GM10248 (cell line): ENCODE measurements at regions not wholly inside any gene's neighbourhood (a gene's known extent, or its start where the extent isn't known, plus 50 kb on each side); places are given as distances from the start of the nearest gene placed in this dataset.

Experiments used
- CTCF ChIA-PET: fragments of 300-600 bp; sonication (Branson Sonifier 250); formaldehyde crosslinking; extraction: SDS; loops from one replicate; lab custom pipeline; 2021; ENCODE audit warnings: antibody characterized with exemption; lab: Yijun Ruan, JAX
- POLR2A ChIA-PET: fragments of 350-650 bp; sonication (Branson Sonifier 250); formaldehyde crosslinking; extraction: SDS; loops from one replicate; lab custom pipeline; 2020; ENCODE audit warnings: antibody characterized with exemption; lab: Yijun Ruan, JAX
- DNase-seq: peaks from one replicate; pipeline ENCODE4 v3.0.0; 2012; ENCODE audit errors: extremely low spot score
- TF ChIP-seq, protein P1 (sequence below): IDR thresholded peaks from 2 replicates; pipeline ENCODE4 v1.5.1; 2012; ENCODE audit warnings: mild to moderate bottlenecking, low read depth; ENCODE audit errors: extremely low read depth, missing control alignments, control extremely low read depth

DNA sequence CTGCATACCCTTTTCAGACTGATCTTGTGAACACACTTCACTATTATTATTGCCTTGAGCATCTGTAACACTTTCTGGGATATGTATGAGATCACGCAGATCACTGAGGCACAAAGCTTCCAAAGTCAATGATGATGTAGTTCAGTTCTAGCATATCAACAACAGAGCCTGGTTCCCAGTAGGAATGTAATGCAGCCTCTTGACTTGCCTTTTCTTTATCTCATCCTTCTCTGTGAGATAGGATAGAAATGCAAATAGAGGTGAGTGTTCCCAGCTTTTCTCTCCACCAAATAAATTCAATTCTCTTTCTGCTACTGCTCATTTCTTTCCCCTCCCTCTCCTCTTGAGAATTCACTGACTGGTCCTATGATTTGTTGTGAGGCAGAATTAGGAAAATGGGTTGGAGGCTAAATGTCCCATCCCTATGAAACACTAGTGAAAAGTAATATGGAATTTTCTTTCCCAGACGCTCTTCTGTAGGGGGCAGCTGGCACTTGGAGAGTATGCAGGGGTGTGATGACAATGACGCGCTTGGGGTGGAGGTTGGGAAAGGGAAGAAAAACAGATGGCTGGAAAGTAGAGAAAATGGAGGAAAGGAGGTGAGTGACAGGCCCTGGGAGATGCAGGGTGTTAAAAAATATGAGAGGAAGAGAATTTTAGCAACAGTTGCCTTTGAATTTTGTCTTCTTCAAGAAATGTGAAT, 96.0 kb upstream of the TMTC1 start:
- POLR2A ChIA-PET, result no interaction called here
- no peak for DNase-seq
- TF ChIP-seq, protein P1, sequence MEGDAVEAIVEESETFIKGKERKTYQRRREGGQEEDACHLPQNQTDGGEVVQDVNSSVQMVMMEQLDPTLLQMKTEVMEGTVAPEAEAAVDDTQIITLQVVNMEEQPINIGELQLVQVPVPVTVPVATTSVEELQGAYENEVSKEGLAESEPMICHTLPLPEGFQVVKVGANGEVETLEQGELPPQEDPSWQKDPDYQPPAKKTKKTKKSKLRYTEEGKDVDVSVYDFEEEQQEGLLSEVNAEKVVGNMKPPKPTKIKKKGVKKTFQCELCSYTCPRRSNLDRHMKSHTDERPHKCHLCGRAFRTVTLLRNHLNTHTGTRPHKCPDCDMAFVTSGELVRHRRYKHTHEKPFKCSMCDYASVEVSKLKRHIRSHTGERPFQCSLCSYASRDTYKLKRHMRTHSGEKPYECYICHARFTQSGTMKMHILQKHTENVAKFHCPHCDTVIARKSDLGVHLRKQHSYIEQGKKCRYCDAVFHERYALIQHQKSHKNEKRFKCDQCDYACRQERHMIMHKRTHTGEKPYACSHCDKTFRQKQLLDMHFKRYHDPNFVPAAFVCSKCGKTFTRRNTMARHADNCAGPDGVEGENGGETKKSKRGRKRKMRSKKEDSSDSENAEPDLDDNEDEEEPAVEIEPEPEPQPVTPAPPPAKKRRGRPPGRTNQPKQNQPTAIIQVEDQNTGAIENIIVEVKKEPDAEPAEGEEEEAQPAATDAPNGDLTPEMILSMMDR, result no peak
- CTCF ChIA-PET, result interaction anchor here (0.8 to 1.9 kb wide), 2 partner anchors 10 to 20 kb away, joined by 3 to 8 read pairs; no protein-coding TSS in a partner anchor

DNA sequence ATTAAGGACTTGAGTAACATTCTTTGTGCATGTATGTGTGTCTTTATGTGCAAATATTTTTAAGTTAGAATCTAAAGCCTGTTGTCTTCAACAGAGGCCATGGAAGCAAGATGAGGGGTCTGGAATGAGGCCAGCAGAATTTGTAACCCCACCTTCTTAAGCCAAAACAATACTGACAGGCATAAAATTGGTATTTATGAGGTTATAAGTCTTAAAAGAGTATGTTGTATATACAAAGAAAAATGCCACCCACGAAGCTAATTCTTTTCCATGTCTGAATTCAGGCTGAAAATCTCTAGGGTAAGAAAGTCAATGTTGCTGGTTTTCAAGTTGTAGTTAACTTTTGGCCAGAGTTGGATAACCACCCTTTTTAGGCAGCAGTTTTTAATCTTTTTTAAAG, 86.2 kb upstream of the TMTC1 start:
- no peak for DNase-seq
- CTCF ChIA-PET, result no interaction called here
- POLR2A ChIA-PET, result no interaction called here

DNA sequence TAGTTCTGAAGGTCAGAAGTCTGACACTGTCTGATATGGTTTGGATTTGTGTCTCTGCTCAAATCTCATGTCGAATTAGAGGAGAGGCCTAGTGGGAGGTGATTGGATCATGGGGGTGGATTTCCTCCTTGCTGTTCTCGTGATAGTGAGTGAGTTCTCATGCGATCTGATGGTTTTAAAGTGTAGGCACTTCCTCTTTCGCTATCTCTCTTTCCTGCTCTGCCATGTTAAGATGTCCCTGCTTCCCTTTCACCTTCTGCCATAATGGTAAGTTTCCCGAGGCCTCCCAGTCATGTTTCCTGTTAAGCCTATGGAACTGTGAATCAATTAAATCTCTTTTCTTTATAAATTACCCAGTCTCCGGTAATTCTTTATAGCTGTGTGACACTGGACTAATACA, 84.1 kb upstream of the TMTC1 start:
- TF ChIP-seq, protein P1, result no peak
- POLR2A ChIA-PET, result no interaction called here
- CTCF ChIA-PET, result no interaction called here
- DNase-seq, result no peak

More for the DNA sequence above, 86.2 kb upstream of the TMTC1 start:
- TF ChIP-seq, protein P1, result no peak

DNA sequence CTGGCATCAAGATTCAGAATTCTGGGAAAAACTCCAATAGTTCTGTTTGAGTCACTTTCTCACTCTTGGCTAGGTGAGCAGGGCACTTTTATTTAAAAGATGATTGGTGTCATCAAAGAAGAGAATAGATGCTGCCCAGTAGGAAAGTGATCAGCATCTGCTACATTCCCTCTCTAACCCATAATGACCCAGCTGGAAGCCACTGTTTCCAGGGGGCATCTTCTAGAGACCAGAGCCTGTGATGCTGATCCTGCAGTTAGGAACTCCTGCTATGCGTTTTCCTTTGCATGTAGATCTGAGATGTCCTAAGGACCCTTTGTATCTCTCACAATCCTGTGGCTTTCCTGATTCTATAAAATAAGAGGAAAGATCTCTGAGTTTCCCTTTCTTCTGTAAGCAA, 79.9 kb upstream of the TMTC1 start:
- no peak for DNase-seq
- POLR2A ChIA-PET, result no interaction called here
- CTCF ChIA-PET, result interaction anchor here (1.9 kb wide), 1 partner anchor 9 kb away, joined by 5 read pairs; no protein-coding TSS in a partner anchor
- TF ChIP-seq, protein P1, result no peak

DNA sequence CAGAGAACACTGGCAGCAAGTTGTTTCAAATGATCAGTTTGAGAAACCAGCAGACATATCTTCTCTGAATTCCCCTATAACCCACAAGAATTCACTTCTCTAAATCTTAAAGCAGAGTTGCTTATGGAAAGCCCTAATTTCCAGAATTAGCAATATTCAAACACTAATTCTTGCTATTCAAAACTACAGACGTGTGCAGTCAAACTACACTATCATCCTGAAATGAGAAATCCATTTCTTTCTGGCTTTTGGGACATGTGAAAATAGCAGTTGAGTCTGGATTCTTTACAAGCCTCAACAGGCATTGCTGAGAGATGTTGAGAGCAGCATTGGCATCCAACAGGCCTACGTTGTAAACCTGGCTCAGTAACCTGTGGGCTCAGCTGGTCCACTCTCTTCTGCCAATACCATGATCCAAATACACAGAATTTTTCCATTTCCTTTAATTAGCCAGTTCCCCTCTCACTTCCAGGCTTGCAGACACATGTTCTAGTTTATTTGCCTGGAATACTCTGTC, 74.6 kb upstream of the TMTC1 start:
- TF ChIP-seq, protein P1, result no peak
- DNase-seq, result no peak
- POLR2A ChIA-PET, result no interaction called here
- CTCF ChIA-PET, result no interaction called here

DNA sequence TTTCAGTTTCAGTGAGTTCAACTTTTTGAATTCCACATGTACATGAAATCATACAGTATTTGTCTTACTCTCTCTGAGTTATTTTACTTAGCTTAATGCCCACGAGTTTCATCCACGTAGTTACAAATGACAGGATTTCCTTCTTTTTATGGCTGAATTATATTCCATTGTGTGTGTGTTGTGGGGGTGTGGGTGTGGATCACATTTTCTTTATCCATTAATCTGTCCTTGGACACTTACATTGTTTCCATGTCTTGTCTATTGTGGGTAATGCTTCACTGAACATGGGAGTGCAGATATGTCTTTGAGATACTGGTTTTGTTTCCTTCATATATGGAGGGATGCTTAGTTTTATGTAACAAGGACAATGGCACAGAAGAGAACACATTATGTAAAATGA, 63.5 kb upstream of the TMTC1 start:
- POLR2A ChIA-PET, result no interaction called here
- no peak for DNase-seq
- TF ChIP-seq, protein P1, result no peak
- CTCF ChIA-PET, result no interaction called here

DNA sequence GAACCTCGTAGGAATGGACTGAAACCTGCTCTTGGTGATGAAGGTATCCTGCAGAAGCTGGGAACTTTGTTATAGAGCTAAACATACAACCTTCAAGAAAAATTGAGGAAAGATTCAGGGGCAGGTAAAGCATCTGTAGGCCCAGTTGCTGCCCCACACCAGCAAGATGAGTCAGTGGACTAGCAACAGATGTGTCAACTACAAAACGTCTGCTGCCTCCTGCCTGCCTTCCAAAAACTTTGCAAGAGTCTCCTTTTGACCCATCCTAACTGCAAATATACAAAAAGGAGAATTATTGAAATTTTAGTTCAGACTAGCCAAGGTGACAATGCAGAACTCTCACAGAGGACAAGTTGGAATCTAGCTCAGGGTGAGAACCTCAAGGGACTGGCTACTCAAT, 60.9 kb upstream of the TMTC1 start:
- TF ChIP-seq, protein P1, result no peak
- ChIA-PET CTCF (no interaction called here), POLR2A (no interaction called here)
- no peak for DNase-seq
